ENCODE measurements at regions not wholly inside any gene's neighbourhood (a gene's known extent, or its start where the extent isn't known, plus 50 kb on each side); places are given as distances from the start of the nearest gene placed in this dataset.

DNA sequence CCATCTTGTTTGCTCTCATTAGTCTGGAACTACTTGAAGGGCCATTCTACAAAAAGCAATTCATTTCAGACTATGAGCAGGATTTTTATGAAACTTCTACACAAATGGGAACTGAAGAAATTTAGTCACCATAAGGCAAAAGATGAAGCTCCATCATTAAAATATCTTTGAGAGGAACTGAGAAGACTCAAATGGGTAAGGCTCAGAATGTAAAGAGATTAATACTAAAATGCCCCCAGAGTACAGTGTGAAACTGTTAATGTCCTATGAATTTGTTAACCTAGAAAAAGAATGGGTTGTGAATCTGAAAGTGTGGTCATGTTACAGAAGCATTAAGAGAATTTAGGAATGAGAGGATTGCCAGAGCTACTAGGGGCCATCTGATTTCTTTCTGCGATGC, 77.9 kb upstream of the SLC7A11 start:
- 79 to 100% methylated on average over 1 of the region's 1 CpG for WGBS, 2 donors (ENCODE audit: low coverage in 1 of 2)
- TF ChIP-seq CTCF (IDR thresholded peaks at IDR 0.05) = no peak
- no peak overlapping the region for H3K4me3 ChIP-seq
- H3K9me3 ChIP-seq = no peaks in the 10 kb centered on the region
- no peaks in the 10 kb centered on the region for H3K36me3 ChIP-seq
- in situ Hi-C loops (cut with MboI; ENCODE audit: low pct_ligation_motif_present in 1 of 4, low pct_unique_long_range_greater_than_20kb in 1 of 4, low sequenced_read_pairs in 3 of 4) = no loop called here
- no peak overlapping the region for H3K27ac ChIP-seq
- H3K4me1 ChIP-seq = no peaks in the 10 kb centered on the region
- DNase-seq = no peak
- intact Hi-C loops (cut with DNase I; ENCODE audit: low total_unique reads) = no loop called here
- H3K27me3 ChIP-seq = no peaks in the 10 kb centered on the region

DNA sequence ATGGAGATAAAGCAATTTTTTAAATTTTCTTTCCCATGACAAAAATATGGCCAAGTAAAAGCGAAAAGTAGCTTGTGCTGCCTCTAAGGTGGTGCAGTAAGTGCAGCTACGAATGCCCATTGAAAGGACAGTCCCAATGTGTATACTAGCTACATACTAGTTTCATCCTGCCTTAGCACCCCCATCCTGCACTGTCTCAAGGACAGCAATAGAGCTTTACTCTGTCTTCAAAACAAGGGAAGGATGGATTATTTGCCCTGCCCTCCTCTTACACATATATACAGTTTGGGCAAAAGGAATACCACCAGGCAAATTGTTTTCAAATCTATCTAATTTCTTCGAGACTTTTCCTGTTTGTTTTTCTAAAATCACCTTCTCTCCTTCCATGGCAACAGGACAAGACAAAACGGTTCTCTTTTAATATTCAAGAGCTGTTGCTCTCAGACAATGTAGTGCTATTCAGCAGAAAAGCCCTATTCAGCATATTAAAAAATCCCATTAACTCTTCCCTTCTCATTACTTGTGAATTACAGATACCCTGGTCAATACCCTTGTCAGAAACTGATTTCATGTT, 75.1 kb upstream of the SLC7A11 start:
- H3K4me1 ChIP-seq = no peaks in the 10 kb centered on the region
- intact Hi-C loops (cut with DNase I; ENCODE audit: low total_unique reads) (no loop called here), in situ Hi-C loops (cut with MboI; ENCODE audit: low pct_ligation_motif_present in 1 of 4, low pct_unique_long_range_greater_than_20kb in 1 of 4, low sequenced_read_pairs in 3 of 4) (no loop called here)
- DNase-seq = no peak
- 71 to 72% methylated on average over 4 of the region's 4 CpGs for WGBS, 2 donors (ENCODE audit: low coverage in 1 of 2)
- TF ChIP-seq EP300 (IDR thresholded peaks at IDR 0.05; ENCODE audit: low read depth) (no peak), POLR2AphosphoS5 (IDR thresholded peaks at IDR 0.05) (no peak), POLR2A (IDR thresholded peaks at IDR 0.05) (no peak), CTCF (IDR thresholded peaks at IDR 0.05) (no peak)
- no peaks in the 10 kb centered on the region for H3K27me3 ChIP-seq
- no peaks in the 10 kb centered on the region for H3K9me3 ChIP-seq
- no peaks in the 10 kb centered on the region for H3K36me3 ChIP-seq
- no peak overlapping the region for H3K27ac ChIP-seq
- H3K4me3 ChIP-seq = no peak overlapping the region

GRCh38 chr4:138312536-138312911, 70.4 kb upstream of the SLC7A11 start:
- no peaks in the 10 kb centered on the region for H3K4me1 ChIP-seq
- H3K36me3 ChIP-seq = no peaks in the 10 kb centered on the region
- H3K27me3 ChIP-seq = no peaks in the 10 kb centered on the region
- WGBS, 2 donors (ENCODE audit: low coverage in 1 of 2) = 82 to 100% methylated on average over 1 of the region's 1 CpG
- no peak overlapping the region for H3K4me3 ChIP-seq
- no peak for TF ChIP-seq CTCF (IDR thresholded peaks at IDR 0.05)
- TF ChIP-seq POLR2AphosphoS5 (IDR thresholded peaks at IDR 0.05) = no peak
- TF ChIP-seq EP300 (IDR thresholded peaks at IDR 0.05; ENCODE audit: low read depth) = no peak
- no peak for TF ChIP-seq POLR2A (IDR thresholded peaks at IDR 0.05)
- H3K27ac ChIP-seq = no peak overlapping the region
- DNase-seq = no peak
- no peaks in the 10 kb centered on the region for H3K9me3 ChIP-seq
- in situ Hi-C loops (cut with MboI; ENCODE audit: low pct_ligation_motif_present in 1 of 4, low pct_unique_long_range_greater_than_20kb in 1 of 4, low sequenced_read_pairs in 3 of 4) = no loop called here
- intact Hi-C loops (cut with DNase I; ENCODE audit: low total_unique reads) = no loop called here

DNA sequence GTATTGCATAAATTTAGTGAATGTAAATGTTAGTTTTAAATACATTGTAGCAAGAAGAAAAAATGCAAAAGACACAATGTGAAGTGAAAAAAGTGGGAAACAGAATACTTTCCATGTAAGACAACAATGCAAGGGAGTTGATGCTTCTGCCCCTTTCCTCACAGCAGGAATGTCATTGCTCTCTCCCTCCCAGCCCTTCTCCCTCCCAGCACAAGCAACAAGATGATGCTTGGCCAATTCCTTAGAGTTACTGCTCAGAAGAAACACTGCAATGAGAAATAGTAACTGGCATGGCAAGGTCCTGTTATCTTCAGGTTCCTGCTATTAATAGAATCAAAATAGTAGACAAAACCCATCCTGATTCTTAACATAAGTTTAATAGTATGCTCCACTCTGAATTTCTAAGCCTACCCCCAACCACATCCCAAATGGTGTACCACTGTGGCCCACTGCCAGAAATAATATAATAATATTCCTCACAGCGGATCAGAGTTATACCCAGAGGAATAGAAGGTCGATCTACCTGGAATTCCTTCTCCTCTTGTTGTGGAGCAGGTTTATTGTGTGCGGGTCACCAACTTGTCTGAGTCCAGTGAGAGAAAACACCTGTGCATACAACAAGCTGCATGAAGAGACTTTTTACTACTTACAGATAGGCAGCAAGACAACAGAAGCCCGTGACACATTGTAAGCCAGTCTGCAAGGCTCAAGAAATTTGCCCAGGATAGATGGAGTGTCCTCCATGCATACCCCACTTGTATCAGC, 69.8 kb upstream of the SLC7A11 start:
- in situ Hi-C loops (cut with MboI; ENCODE audit: low pct_ligation_motif_present in 1 of 4, low pct_unique_long_range_greater_than_20kb in 1 of 4, low sequenced_read_pairs in 3 of 4) = no loop called here
- H3K27ac ChIP-seq = no peak overlapping the region

GRCh38 chr4:138310991-138311390, 68.8 kb upstream of the SLC7A11 start:
- no peaks in the 10 kb centered on the region for H3K27me3 ChIP-seq
- H3K9me3 ChIP-seq = no peaks in the 10 kb centered on the region
- in situ Hi-C loops (cut with MboI; ENCODE audit: low pct_ligation_motif_present in 1 of 4, low pct_unique_long_range_greater_than_20kb in 1 of 4, low sequenced_read_pairs in 3 of 4) = no loop called here
- no peak overlapping the region for H3K4me3 ChIP-seq
- no peak overlapping the region for H3K27ac ChIP-seq
- H3K36me3 ChIP-seq = no peaks in the 10 kb centered on the region
- WGBS, 2 donors (ENCODE audit: low coverage in 1 of 2) = 67 to 87% methylated on average over 1 of the region's 1 CpG
- no peak for DNase-seq
- TF ChIP-seq EP300 (IDR thresholded peaks at IDR 0.05; ENCODE audit: low read depth) = no peak
- no peak for TF ChIP-seq POLR2AphosphoS5 (IDR thresholded peaks at IDR 0.05)
- no peak for TF ChIP-seq POLR2A (IDR thresholded peaks at IDR 0.05)
- TF ChIP-seq CTCF (IDR thresholded peaks at IDR 0.05) = no peak
- intact Hi-C loops (cut with DNase I; ENCODE audit: low total_unique reads) = no loop called here
- no peaks in the 10 kb centered on the region for H3K4me1 ChIP-seq

More for the DNA sequence above, 69.8 kb upstream of the SLC7A11 start:
- 78% methylated on average over 4 of the region's 4 CpGs; no CpG with 5 or more reads in 1 of the 2 donors for WGBS, 2 donors (ENCODE audit: low coverage in 1 of 2)
- H3K4me1 ChIP-seq = no peaks in the 10 kb centered on the region
- H3K9me3 ChIP-seq = no peaks in the 10 kb centered on the region
- no peaks in the 10 kb centered on the region for H3K27me3 ChIP-seq
- intact Hi-C loops (cut with DNase I; ENCODE audit: low total_unique reads) = no loop called here
- TF ChIP-seq POLR2AphosphoS5 (IDR thresholded peaks at IDR 0.05) = no peak
- H3K4me3 ChIP-seq = no peak overlapping the region
- H3K36me3 ChIP-seq = no peaks in the 10 kb centered on the region
- no peak for DNase-seq
